ENCODE measurements at regions not wholly inside any gene's neighbourhood (a gene's known extent, or its start where the extent isn't known, plus 50 kb on each side); places are given as distances from the start of the nearest gene placed in this dataset.
"Not testable (repeated sequence)": the region's sequence is repeated elsewhere in the genome, so short reads cannot be mapped to it uniquely, and the experiment has no call there.

DNA sequence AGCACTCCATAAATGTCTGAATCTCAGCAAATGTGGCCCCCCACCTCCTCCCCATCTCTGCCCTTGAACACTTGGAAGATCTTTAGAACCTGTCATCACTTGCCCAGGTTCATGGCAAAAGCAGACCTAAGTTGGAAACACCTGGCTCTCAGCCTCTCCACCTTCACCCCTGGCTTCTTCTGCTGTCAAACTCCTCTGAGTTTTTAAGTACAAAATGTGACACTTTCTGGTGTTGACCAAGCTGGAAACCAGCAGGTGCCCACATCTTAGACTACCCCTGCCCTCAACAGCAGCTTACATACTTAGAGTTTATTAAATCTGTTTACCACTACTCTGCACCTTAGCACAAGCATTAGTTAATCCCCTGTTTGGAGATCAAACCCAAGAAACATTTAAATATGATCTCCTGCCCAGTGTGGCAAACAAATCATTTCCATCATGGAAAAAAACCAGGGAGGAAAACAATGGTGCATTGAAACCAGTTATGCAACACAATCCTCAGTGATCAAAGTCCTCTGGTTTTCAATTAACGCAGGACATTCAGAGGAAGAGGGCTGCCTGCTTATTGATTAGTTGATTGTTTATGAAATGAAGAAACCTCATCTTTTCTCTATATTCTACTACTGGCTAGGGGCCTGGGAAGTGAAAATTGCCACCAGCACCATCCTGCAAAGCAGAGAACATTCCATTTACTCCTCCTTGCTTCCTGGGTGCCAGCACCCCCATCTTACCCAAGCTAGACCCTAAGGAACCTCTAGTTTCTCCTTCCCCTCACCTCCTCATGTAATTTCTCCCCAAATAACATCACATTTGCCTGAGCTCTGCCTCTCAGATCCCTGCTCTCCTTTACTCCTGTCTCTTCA, 139.4 kb upstream of the RAB4A start:
- Histone ChIP-seq H3K9me3 (ENCODE audit: control insufficient read depth, insufficient read depth, low read depth, low read length) (peaks cover 26% of the 10 kb centered on the region), H3K4me1 (ENCODE audit: control insufficient read depth, insufficient read depth, low read length) (peaks cover 14% of the 10 kb centered on the region; the same call in 1 of the 2 replicates), H3K9ac (ENCODE audit: low read length) (no peak overlapping the region), H3K4me3 (ENCODE audit: low read depth, low read length) (no peak overlapping the region), H3K27ac (ENCODE audit: low read depth, low read length) (no peak overlapping the region), H3K27me3 (ENCODE audit: control insufficient read depth, insufficient read depth, low read length) (no peaks in the 10 kb centered on the region), H3K36me3 (ENCODE audit: control insufficient read depth, insufficient read depth, low read length) (no peaks in the 10 kb centered on the region; the same call in 1 of the 2 replicates)

GRCh38 chr1:229132106-229132443, 138.8 kb upstream of the RAB4A start:
- peaks cover 14% of the 10 kb centered on the region; the same call in 1 of the 2 replicates for H3K4me1 ChIP-seq (ENCODE audit: control insufficient read depth, insufficient read depth, low read length)
- H3K36me3 ChIP-seq (ENCODE audit: control insufficient read depth, insufficient read depth, low read length), result no peaks in the 10 kb centered on the region; the same call in 1 of the 2 replicates

GRCh38 chr1:229132706-229133105, 138.2 kb upstream of the RAB4A start:
- Histone ChIP-seq H3K4me3 (ENCODE audit: low read depth, low read length) (no peak overlapping the region), H3K9me3 (ENCODE audit: control insufficient read depth, insufficient read depth, low read depth, low read length) (peaks cover 29% of the 10 kb centered on the region), H3K36me3 (ENCODE audit: control insufficient read depth, insufficient read depth, low read length) (no peaks in the 10 kb centered on the region; the same call in 1 of the 2 replicates), H3K4me1 (ENCODE audit: control insufficient read depth, insufficient read depth, low read length) (peaks cover 14% of the 10 kb centered on the region; the same call in 1 of the 2 replicates), H3K27ac (ENCODE audit: low read depth, low read length) (no peak overlapping the region), H3K27me3 (ENCODE audit: control insufficient read depth, insufficient read depth, low read length) (no peaks in the 10 kb centered on the region), H3K9ac (ENCODE audit: low read length) (no peak overlapping the region)

More at GRCh38 chr1:229132106-229132443, 138.8 kb upstream of the RAB4A start:
- Histone ChIP-seq H3K27ac (ENCODE audit: low read depth, low read length) (no peak overlapping the region), H3K27me3 (ENCODE audit: control insufficient read depth, insufficient read depth, low read length) (no peaks in the 10 kb centered on the region), H3K9me3 (ENCODE audit: control insufficient read depth, insufficient read depth, low read depth, low read length) (peaks cover 28% of the 10 kb centered on the region), H3K4me3 (ENCODE audit: low read depth, low read length) (no peak overlapping the region), H3K9ac (ENCODE audit: low read length) (no peak overlapping the region)

GRCh38 chr1:229133151-229133550, 137.8 kb upstream of the RAB4A start:
- peaks cover 29% of the 10 kb centered on the region for H3K9me3 ChIP-seq (ENCODE audit: control insufficient read depth, insufficient read depth, low read depth, low read length)
- peaks cover 14% of the 10 kb centered on the region; the same call in 1 of the 2 replicates for H3K4me1 ChIP-seq (ENCODE audit: control insufficient read depth, insufficient read depth, low read length)
- no peaks in the 10 kb centered on the region for H3K27me3 ChIP-seq (ENCODE audit: control insufficient read depth, insufficient read depth, low read length)
- H3K4me3 ChIP-seq (ENCODE audit: low read depth, low read length), result no peak overlapping the region
- no peaks in the 10 kb centered on the region; the same call in 1 of the 2 replicates for H3K36me3 ChIP-seq (ENCODE audit: control insufficient read depth, insufficient read depth, low read length)
- H3K9ac ChIP-seq (ENCODE audit: low read length), result no peak overlapping the region
- no peak overlapping the region for H3K27ac ChIP-seq (ENCODE audit: low read depth, low read length)

DNA sequence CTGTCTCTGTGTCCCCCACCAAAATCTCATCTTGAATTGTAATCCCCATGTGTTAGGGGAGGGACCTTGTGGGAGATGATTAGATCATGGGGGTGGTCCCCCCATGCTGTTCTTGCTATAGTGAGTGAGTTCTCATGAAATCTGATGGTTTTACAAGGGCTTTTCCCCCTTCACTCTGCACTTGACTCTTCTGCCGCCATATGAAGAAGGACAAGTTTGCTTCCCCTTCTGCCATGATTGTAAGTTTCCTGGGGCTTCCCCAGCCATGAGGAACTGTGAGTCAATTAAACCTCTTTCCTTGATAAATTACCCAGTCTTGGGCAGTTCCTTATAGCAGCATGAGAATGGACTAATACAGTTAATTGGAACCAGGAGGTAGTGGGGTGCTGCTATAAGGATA, 137.1 kb upstream of the RAB4A start:
- H3K9me3 ChIP-seq (ENCODE audit: control insufficient read depth, insufficient read depth, low read depth, low read length), result peaks cover 29% of the 10 kb centered on the region
- no peaks in the 10 kb centered on the region; the same call in 1 of the 2 replicates for H3K36me3 ChIP-seq (ENCODE audit: control insufficient read depth, insufficient read depth, low read length)
- H3K9ac ChIP-seq (ENCODE audit: low read length), result no peak overlapping the region
- peaks cover 14% of the 10 kb centered on the region; the same call in 1 of the 2 replicates for H3K4me1 ChIP-seq (ENCODE audit: control insufficient read depth, insufficient read depth, low read length)
- H3K27ac ChIP-seq (ENCODE audit: low read depth, low read length), result no peak overlapping the region
- no peak overlapping the region for H3K4me3 ChIP-seq (ENCODE audit: low read depth, low read length)
- H3K27me3 ChIP-seq (ENCODE audit: control insufficient read depth, insufficient read depth, low read length), result no peaks in the 10 kb centered on the region

DNA sequence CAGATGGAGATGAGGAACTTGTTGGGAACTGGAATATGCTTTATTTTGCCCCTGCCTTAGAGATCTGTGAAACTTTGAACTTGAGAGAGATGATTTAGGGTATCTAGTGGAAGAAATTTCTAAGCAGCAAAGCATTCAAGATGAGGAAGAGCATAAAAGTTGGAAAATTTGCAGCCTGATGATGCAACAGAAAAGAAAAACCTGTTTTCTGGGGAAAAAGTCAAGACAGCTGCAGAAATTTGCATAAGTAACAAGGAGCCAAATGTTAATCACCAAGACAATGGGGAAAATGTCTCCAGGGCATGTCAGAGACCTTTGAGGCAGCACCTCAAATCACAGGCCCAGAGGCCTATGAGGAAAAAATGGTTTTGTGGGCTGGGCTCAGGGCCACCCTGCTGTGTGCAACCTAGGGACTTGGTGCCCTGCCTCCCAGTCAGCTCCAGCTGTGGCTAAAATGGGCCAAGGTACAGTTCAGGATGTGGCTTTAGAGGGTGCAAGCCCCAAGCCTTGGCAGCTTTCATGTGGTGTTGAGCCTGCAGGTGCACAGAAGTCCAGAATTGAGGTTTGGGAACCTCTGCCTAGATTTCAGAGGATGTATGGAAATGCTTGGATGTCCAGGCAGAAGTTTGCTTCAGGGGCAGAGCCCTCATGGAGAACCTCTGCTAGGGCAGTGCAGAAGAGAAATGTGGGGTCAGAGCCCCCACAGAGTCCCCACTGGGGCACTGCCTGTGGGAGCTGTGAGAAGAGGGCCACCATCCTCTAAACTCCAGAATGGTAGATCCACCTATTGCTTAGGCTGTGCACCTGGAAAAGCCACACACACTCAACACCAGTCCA, 136.3 kb upstream of the RAB4A start:
- not testable (repeated sequence) for H3K4me1 ChIP-seq (ENCODE audit: control insufficient read depth, insufficient read depth, low read length); H3K27ac ChIP-seq (ENCODE audit: low read depth, low read length); H3K9ac ChIP-seq (ENCODE audit: low read length); H3K36me3 ChIP-seq (ENCODE audit: control insufficient read depth, insufficient read depth, low read length); H3K27me3 ChIP-seq (ENCODE audit: control insufficient read depth, insufficient read depth, low read length); H3K4me3 ChIP-seq (ENCODE audit: low read depth, low read length)
- peaks cover 29% of the 10 kb centered on the region for H3K9me3 ChIP-seq (ENCODE audit: control insufficient read depth, insufficient read depth, low read depth, low read length)

DNA sequence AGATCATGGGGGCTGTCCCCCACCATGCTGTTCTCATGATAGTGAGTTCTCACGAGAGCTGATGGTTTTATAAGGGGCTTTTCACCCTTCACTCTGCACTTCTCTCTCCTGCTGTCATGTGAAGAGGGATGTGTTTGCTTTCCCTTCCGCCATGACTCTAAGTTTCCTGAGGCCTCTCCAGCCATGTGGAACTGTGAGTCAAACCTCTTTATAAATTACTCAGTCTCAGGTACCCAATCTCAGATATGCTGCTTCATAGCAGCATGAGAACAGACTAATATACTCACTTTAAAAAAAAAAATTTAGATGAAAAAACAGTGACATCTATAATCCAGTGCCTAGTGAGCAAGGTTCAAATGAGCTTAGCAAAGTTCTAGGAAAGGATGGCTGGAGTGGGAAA, 135.1 kb upstream of the RAB4A start:
- peaks cover 29% of the 10 kb centered on the region for H3K9me3 ChIP-seq (ENCODE audit: control insufficient read depth, insufficient read depth, low read depth, low read length)
- no peak overlapping the region for H3K9ac ChIP-seq (ENCODE audit: low read length)
- peaks cover 3% of the 10 kb centered on the region; the same call in 1 of the 2 replicates for H3K36me3 ChIP-seq (ENCODE audit: control insufficient read depth, insufficient read depth, low read length)
- H3K4me3 ChIP-seq (ENCODE audit: low read depth, low read length), result no peak overlapping the region
- no peaks in the 10 kb centered on the region for H3K27me3 ChIP-seq (ENCODE audit: control insufficient read depth, insufficient read depth, low read length)
- H3K27ac ChIP-seq (ENCODE audit: low read depth, low read length), result no peak overlapping the region
- no peaks in the 10 kb centered on the region for H3K4me1 ChIP-seq (ENCODE audit: control insufficient read depth, insufficient read depth, low read length)

- Histone ChIP-seq H3K4me3 (ENCODE audit: low read depth, low read length) (no peak overlapping the region), H3K27me3 (ENCODE audit: control insufficient read depth, insufficient read depth, low read length) (no peaks in the 10 kb centered on the region), H3K36me3 (ENCODE audit: control insufficient read depth, insufficient read depth, low read length) (peaks cover 3% of the 10 kb centered on the region; the same call in 1 of the 2 replicates), H3K4me1 (ENCODE audit: control insufficient read depth, insufficient read depth, low read length) (no peaks in the 10 kb centered on the region), H3K27ac (ENCODE audit: low read depth, low read length) (no peak overlapping the region), H3K9me3 (ENCODE audit: control insufficient read depth, insufficient read depth, low read depth, low read length) (peaks cover 29% of the 10 kb centered on the region), H3K9ac (ENCODE audit: low read length) (no peak overlapping the region)
These were observed 134.1 kb upstream of the RAB4A start for GRCh38 chr1:229136822-229137221.

DNA sequence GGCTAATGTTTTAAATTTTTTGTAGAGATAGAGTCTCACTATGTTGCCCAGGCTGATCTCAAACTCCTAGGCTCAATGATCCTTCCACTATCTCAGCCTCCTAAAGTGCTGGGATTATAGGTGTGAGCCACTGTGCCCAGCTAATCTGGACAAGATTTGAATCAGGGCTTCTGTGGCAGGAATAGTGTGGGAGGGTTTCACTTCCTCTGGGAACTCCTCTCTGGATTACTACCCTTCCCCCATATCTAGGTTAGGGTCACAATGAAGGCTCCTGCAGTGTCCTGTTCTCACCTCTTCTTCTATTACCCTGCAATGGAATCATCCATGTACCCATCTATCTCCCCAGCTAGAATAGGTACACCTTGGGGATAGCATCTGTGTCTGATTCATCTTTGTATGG, 133.6 kb upstream of the RAB4A start:
- peaks cover 29% of the 10 kb centered on the region for H3K9me3 ChIP-seq (ENCODE audit: control insufficient read depth, insufficient read depth, low read depth, low read length)
- H3K36me3 ChIP-seq (ENCODE audit: control insufficient read depth, insufficient read depth, low read length), result peaks cover 3% of the 10 kb centered on the region; the same call in 1 of the 2 replicates
- H3K27me3 ChIP-seq (ENCODE audit: control insufficient read depth, insufficient read depth, low read length), result no peaks in the 10 kb centered on the region
- H3K4me1 ChIP-seq (ENCODE audit: control insufficient read depth, insufficient read depth, low read length), result no peaks in the 10 kb centered on the region
- no peak overlapping the region for H3K4me3 ChIP-seq (ENCODE audit: low read depth, low read length)
- H3K27ac ChIP-seq (ENCODE audit: low read depth, low read length), result no peak overlapping the region
- H3K9ac ChIP-seq (ENCODE audit: low read length), result no peak overlapping the region

DNA sequence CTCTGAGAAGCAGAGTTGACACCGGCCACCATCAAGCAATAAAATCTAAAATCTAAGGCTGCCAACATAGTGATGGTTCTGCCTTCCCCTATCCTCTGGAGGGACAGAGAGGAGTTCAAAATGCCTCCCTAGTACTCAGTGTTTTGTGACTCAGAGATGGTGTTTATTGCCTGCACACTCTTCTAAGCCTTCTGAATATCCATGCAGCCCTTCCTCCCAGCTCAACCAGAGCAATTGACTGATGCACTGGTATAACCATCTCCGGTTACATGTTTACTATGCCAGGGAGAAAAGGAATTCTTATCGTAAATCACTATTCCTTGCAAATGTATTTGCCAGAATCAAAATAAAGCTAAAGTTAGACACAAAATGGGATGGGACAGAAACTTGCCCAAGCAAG, 132.9 kb upstream of the RAB4A start:
- no peaks in the 10 kb centered on the region for H3K27me3 ChIP-seq (ENCODE audit: control insufficient read depth, insufficient read depth, low read length)
- H3K36me3 ChIP-seq (ENCODE audit: control insufficient read depth, insufficient read depth, low read length), result peaks cover 3% of the 10 kb centered on the region; the same call in 1 of the 2 replicates
- peaks cover 29% of the 10 kb centered on the region for H3K9me3 ChIP-seq (ENCODE audit: control insufficient read depth, insufficient read depth, low read depth, low read length)
- H3K4me3 ChIP-seq (ENCODE audit: low read depth, low read length), result no peak overlapping the region
- no peaks in the 10 kb centered on the region for H3K4me1 ChIP-seq (ENCODE audit: control insufficient read depth, insufficient read depth, low read length)
- no peak overlapping the region for H3K27ac ChIP-seq (ENCODE audit: low read depth, low read length)
- H3K9ac ChIP-seq (ENCODE audit: low read length), result no peak overlapping the region

All from HUES6 (cell line).